Upper lobe of left lung (tissue), 6 donors: ENCODE measurements at regions not wholly inside any gene's neighbourhood (a gene's known extent, or its start where the extent isn't known, plus 50 kb on each side); places are given as distances from the start of the nearest gene placed in this dataset.
A peak's percentile ranks its signal among the peaks of the same experiment; 100 is the strongest.

ENCODE experiments used
- ATAC-seq, 2 donors: fragments of 200-7000 bp; cut with Tn5 transposase; one replicate each; pipeline ENCODE4 v1.9.1; 2022; ENCODE audit warnings: mild to moderate bottlenecking in 2 of 2, moderate library complexity in 2 of 2; ENCODE audit not compliant: low FRiP score in 2 of 2
- DNase-seq, 2 donors: peaks; one replicate each; pipeline ENCODE4 v3.0.0-alpha.2; 2019 to 2020
- H3K27ac ChIP-seq, 4 donors: fragments of 200-600 bp; sonication (generic); one replicate each; pipeline ENCODE4 v1.5.1; 2016 to 2019
- H3K27me3 ChIP-seq, 4 donors: fragments of 200-600 bp; sonication (generic); one replicate each; pipeline ENCODE4 v1.5.1; 2017 to 2019
- H3K36me3 ChIP-seq, 4 donors: fragments of 200-600 bp; sonication (generic); one replicate each; pipeline ENCODE4 v1.5.1; 2016 to 2019
- H3K4me1 ChIP-seq, 4 donors: fragments of 200-600 bp; sonication (generic); one replicate each; pipeline ENCODE4 v1.5.1; 2018 to 2019
- H3K4me3 ChIP-seq, 4 donors: fragments of 200-600 bp; sonication (generic); one replicate each; pipeline ENCODE4 v1.5.1; 2017 to 2019; ENCODE audit warnings: mild to moderate bottlenecking in 2 of 4, moderate library complexity in 1 of 4
- H3K9me3 ChIP-seq, 4 donors: fragments of 200-600 bp; sonication (generic); one replicate each; pipeline ENCODE4 v1.5.1; 2018 to 2019
- CTCF ChIP-seq, 6 experiments: fragments of 450-650 bp in 4 of 6; fragments of 200-600 bp in 2 of 6; sonication (generic) in 2 of 6; IDR thresholded peaks; one replicate each; pipeline ENCODE4 v1.5.1; 2016 to 2019; ENCODE audit warnings: antibody characterized with exemption in 6 of 6
- EP300 ChIP-seq, 4 donors: sonication (generic); formaldehyde crosslinking; IDR thresholded peaks; one replicate each; pipeline ENCODE4 v1.5.1; 2017; ENCODE audit warnings: antibody characterized with exemption in 4 of 4, control low read depth in 2 of 4
- POLR2A ChIP-seq, 4 donors: fragments of 450-650 bp; IDR thresholded peaks; one replicate each; pipeline ENCODE4 v1.5.1; 2016 to 2017; ENCODE audit warnings: antibody characterized with exemption in 4 of 4, mild to moderate bottlenecking in 2 of 4
- POLR2AphosphoS5 ChIP-seq, 2 donors: sonication (generic); formaldehyde crosslinking; IDR thresholded peaks; one replicate each; pipeline ENCODE4 v1.5.1; 2017; ENCODE audit warnings: antibody characterized with exemption in 2 of 2
- WGBS, 2 donors: methylation state at CpG; one replicate each; pipeline ENCODE4 v1.1.5; 2017 to 2018; 5-methylcytosine and 5-hydroxymethylcytosine counted together
- donor health status: DM: no; HTN: no; CAD: no; lungs with moderate emphysema.
- donor health status: DM: no; HTN: yes; CAD: no; lungs with severe emphysema.

- Histone ChIP-seq H3K27ac (no peak overlapping the region), H3K27me3 (no peaks in the 10 kb centered on the region), H3K4me3 (no peak overlapping the region), H3K36me3 (no peaks in the 10 kb centered on the region), H3K9me3 (no peaks in the 10 kb centered on the region), H3K4me1 (peaks cover 0 to 5% (median 0%) of the 10 kb centered on the region in 4 donors)
- ATAC-seq = no peak
- TF ChIP-seq POLR2A (IDR thresholded peaks at IDR 0.05) (no peak), POLR2AphosphoS5 (IDR thresholded peaks at IDR 0.05) (no peak), EP300 (IDR thresholded peaks at IDR 0.05) (no peak), CTCF (IDR thresholded peaks at IDR 0.05) (no peak)
- WGBS, 2 donors = 57 to 67% methylated on average over 2 of the region's 2 CpGs
- DNase-seq = no peak
Measured at GRCh38 chr1:195328681-195329080, 1279.6 kb downstream of the KCNT2 start.

DNA sequence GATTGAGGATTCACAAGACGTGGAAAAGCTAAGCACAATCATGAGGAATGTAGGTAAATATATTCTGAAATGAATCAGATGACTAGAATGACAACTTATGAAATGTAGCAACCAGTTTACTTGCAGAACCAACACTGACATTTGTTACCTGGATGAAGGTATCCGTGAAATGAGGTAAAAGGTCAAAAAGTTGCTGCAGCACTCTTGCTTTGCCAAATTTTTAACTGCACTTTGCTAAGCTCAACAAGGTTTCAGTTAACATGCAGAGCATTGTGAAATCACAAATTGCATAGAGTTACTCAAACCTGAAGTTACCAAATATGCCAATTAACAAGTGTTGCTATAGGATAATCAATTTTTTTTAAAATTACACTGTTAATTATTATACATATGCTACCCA lies 1280.1 kb downstream of the KCNT2 start:
- H3K27ac ChIP-seq = no peak overlapping the region
- no peaks in the 10 kb centered on the region for H3K9me3 ChIP-seq
- TF ChIP-seq CTCF (IDR thresholded peaks at IDR 0.05) (no peak), POLR2A (IDR thresholded peaks at IDR 0.05) (no peak), POLR2AphosphoS5 (IDR thresholded peaks at IDR 0.05) (no peak), EP300 (IDR thresholded peaks at IDR 0.05) (no peak)
- WGBS, 2 donors = 28 to 35% methylated on average over 2 of the region's 2 CpGs
- ATAC-seq (no peak), DNase-seq (no peak)
- H3K27me3 ChIP-seq = no peaks in the 10 kb centered on the region
- no peaks in the 10 kb centered on the region for H3K36me3 ChIP-seq
- H3K4me3 ChIP-seq = no peak overlapping the region
- H3K4me1 ChIP-seq = peaks cover 0 to 5% (median 0%) of the 10 kb centered on the region in 4 donors

GRCh38 chr1:195327361-195327760 lies 1280.9 kb downstream of the KCNT2 start:
- ATAC-seq = no peak
- H3K4me1 ChIP-seq = peaks cover 0 to 5% (median 0%) of the 10 kb centered on the region in 4 donors
- no peak overlapping the region for H3K4me3 ChIP-seq
- no peaks in the 10 kb centered on the region for H3K9me3 ChIP-seq
- H3K27ac ChIP-seq = no peak overlapping the region
- no peaks in the 10 kb centered on the region for H3K27me3 ChIP-seq
- DNase-seq = no peak
- no peaks in the 10 kb centered on the region for H3K36me3 ChIP-seq
- 42 to 58% methylated on average over 1 of the region's 1 CpG for WGBS, 2 donors
- TF ChIP-seq EP300 (IDR thresholded peaks at IDR 0.05) = no peak
- no peak for TF ChIP-seq POLR2AphosphoS5 (IDR thresholded peaks at IDR 0.05)
- no peak for TF ChIP-seq POLR2A (IDR thresholded peaks at IDR 0.05)
- no peak for TF ChIP-seq CTCF (IDR thresholded peaks at IDR 0.05)

DNA sequence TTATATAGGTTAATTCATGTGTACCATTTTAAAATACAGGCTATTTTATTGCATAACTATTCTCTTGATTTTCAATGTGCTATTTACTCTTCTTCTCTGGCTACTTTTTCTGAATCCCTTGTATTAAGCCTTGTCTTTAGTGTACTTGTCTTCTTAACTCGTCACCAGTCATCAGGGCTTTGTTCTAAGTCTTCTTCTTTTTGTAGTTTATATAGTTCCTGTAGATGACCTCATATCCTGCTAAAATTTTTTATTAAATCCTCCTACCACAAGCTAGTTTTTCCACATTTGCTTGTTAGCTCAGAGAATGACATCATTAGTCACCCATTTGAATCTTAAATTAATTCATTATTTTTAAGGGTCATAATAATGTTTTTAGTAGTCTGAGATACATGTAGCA lies 1281.9 kb downstream of the KCNT2 start:
- Histone ChIP-seq H3K27ac (no peak overlapping the region), H3K36me3 (no peaks in the 10 kb centered on the region), H3K4me1 (peaks cover 0 to 5% (median 0%) of the 10 kb centered on the region in 4 donors), H3K27me3 (no peaks in the 10 kb centered on the region), H3K4me3 (no peak overlapping the region), H3K9me3 (no peaks in the 10 kb centered on the region)
- DNase-seq (no peak), ATAC-seq (no peak)
- 53 to 66% methylated on average over 1 of the region's 1 CpG for WGBS, 2 donors
- no peak for TF ChIP-seq POLR2AphosphoS5 (IDR thresholded peaks at IDR 0.05)
- no peak for TF ChIP-seq POLR2A (IDR thresholded peaks at IDR 0.05)
- TF ChIP-seq CTCF (IDR thresholded peaks at IDR 0.05) = no peak
- TF ChIP-seq EP300 (IDR thresholded peaks at IDR 0.05) = no peak

GRCh38 chr1:195325181-195325580 lies 1283.1 kb downstream of the KCNT2 start:
- no peaks in the 10 kb centered on the region for H3K9me3 ChIP-seq
- no peaks in the 10 kb centered on the region for H3K27me3 ChIP-seq
- H3K4me3 ChIP-seq = no peak overlapping the region
- no peak for ATAC-seq
- H3K4me1 ChIP-seq = peaks cover 0 to 5% (median 0%) of the 10 kb centered on the region in 4 donors
- peak in 1 of 2 donors; percentile 29 for DNase-seq
- H3K36me3 ChIP-seq = no peaks in the 10 kb centered on the region
- H3K27ac ChIP-seq = no peak overlapping the region
- TF ChIP-seq CTCF (IDR thresholded peaks at IDR 0.05) = no peak
- no peak for TF ChIP-seq POLR2A (IDR thresholded peaks at IDR 0.05)
- TF ChIP-seq EP300 (IDR thresholded peaks at IDR 0.05) = no peak
- no peak for TF ChIP-seq POLR2AphosphoS5 (IDR thresholded peaks at IDR 0.05)
- 90 to 93% methylated on average over 12 of the region's 12 CpGs for WGBS, 2 donors
